Adrenal gland (tissue), 9 donors: ENCODE measurements at regions not wholly inside any gene's neighbourhood (a gene's known extent, or its start where the extent isn't known, plus 50 kb on each side); places are given as distances from the start of the nearest gene placed in this dataset.
"Not testable (repeated sequence)": the region's sequence is repeated elsewhere in the genome, so short reads cannot be mapped to it uniquely, and the experiment has no call there.

ENCODE experiments used
- DNase-seq, 7 donors: peaks; one replicate each; pipeline ENCODE4 v3.0.0-alpha.2; 2019 to 2020
- H3K27ac ChIP-seq, 5 donors: fragments of 200-600 bp; sonication (generic) in 4 of 5; 1 replicate in 3 of 5; 2 replicates in 2 of 5; pipeline versions ENCODE4 v1.5.1 to v1.8.0; 2016 to 2020; ENCODE audit warnings: mild to moderate bottlenecking in 1 of 5
- H3K27me3 ChIP-seq: fragments of 200-600 bp; 2 replicates; pipeline ENCODE4 v1.8.0; 2021
- H3K36me3 ChIP-seq, 2 donors: fragments of 200-600 bp; replicated peaks in 1 of 2; 1 replicate in 1 of 2; 2 replicates in 1 of 2; pipeline versions ENCODE4 v1.5.1 to v1.8.0; 2018 to 2022
- H3K4me1 ChIP-seq, 2 donors: fragments of 200-600 bp; replicated peaks in 1 of 2; 1 replicate in 1 of 2; 2 replicates in 1 of 2; pipeline versions ENCODE4 v1.5.1 to v1.8.0; 2018 to 2021
- H3K4me3 ChIP-seq, 4 donors: fragments of 200-600 bp; sonication (generic) in 3 of 4; one replicate each; pipeline ENCODE4 v1.5.1; 2016 to 2018
- H3K9me3 ChIP-seq, 3 donors: fragments of 200-600 bp; sonication (generic) in 1 of 3; replicated peaks in 1 of 3; 1 replicate in 2 of 3; 2 replicates in 1 of 3; pipeline versions ENCODE4 v1.5.1 to v1.8.0; 2016 to 2021
- POLR2A ChIP-seq, 2 donors: fragments of 450-650 bp; IDR thresholded peaks; one replicate each; pipeline ENCODE4 v1.6.1; 2017; ENCODE audit warnings: antibody characterized with exemption in 2 of 2, mild to moderate bottlenecking in 2 of 2, moderate library complexity in 1 of 2
- WGBS, 4 donors: extraction: QIAGEN DNeasy Blood & Tissue Kit in 2 of 4; methylation state at CpG; one replicate each; pipeline versions ENCODE4 v1.1.5 to v1.1.7; 2013 to 2017; 5-methylcytosine and 5-hydroxymethylcytosine counted together
- intact Hi-C, 2 donors: fragments of 100-400 bp; cut with DNase I; formaldehyde crosslinking; loops; one replicate each; pipeline versions ENCODE4 v1.14.1 to v1.15.0; 2022 to 2023
- TF ChIP-seq, protein P1 (sequence below), 6 experiments: fragments of 450-650 bp in 4 of 6; fragments of 200-600 bp in 2 of 6; sonication (generic) in 1 of 6; IDR thresholded peaks; 1 replicate in 5 of 6; 2 replicates in 1 of 6; pipeline versions ENCODE4 v1.5.1 to v1.8.0; 2016 to 2021; ENCODE audit warnings: antibody characterized with exemption in 6 of 6, mild to moderate bottlenecking in 2 of 6, moderate library complexity in 1 of 6
- donor health status: healthy with polysubstance abuse.
- donor health status: Bipolar disorder and iron deficiency.
- donor health status: DM: yes; HTN: yes; CAD: no.
- donor health status: DM: no; HTN: no; CAD: no.
- donor health status: DM: no; HTN: no; CAD: no.

DNA sequence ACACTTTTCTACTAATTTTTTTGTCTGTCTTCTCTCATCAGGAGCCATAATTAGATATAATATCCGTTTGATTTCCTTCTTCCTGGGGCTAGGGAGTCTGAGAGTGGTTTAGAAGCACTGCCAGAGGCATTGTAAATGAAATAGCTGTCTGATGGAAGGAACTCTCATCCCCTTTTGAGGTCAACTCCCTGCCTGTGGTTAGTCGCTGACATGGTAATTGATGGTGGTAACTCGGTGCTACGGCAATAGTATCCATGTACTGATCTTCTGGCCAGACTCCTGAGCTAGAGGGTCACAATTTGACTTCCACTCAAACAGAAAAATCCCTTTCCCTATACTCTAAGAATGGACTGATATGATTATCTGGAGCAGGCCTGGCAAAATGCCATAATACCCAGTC lies 108.1 kb upstream of the TRPC5 start:
- no peak for TF ChIP-seq POLR2A (IDR thresholded peaks at IDR 0.05)
- TF ChIP-seq, protein P1, sequence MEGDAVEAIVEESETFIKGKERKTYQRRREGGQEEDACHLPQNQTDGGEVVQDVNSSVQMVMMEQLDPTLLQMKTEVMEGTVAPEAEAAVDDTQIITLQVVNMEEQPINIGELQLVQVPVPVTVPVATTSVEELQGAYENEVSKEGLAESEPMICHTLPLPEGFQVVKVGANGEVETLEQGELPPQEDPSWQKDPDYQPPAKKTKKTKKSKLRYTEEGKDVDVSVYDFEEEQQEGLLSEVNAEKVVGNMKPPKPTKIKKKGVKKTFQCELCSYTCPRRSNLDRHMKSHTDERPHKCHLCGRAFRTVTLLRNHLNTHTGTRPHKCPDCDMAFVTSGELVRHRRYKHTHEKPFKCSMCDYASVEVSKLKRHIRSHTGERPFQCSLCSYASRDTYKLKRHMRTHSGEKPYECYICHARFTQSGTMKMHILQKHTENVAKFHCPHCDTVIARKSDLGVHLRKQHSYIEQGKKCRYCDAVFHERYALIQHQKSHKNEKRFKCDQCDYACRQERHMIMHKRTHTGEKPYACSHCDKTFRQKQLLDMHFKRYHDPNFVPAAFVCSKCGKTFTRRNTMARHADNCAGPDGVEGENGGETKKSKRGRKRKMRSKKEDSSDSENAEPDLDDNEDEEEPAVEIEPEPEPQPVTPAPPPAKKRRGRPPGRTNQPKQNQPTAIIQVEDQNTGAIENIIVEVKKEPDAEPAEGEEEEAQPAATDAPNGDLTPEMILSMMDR (IDR thresholded peaks at IDR 0.05): no peak
- Histone ChIP-seq H3K36me3 (no peaks in the 10 kb centered on the region), H3K27ac (no peak overlapping the region), H3K27me3 (no peaks in the 10 kb centered on the region), H3K4me1 (no peaks in the 10 kb centered on the region), H3K4me3 (no peak overlapping the region), H3K9me3 (no peaks in the 10 kb centered on the region)
- intact Hi-C loops: no loop called here
- WGBS, 4 donors: 10 to 66% (median 49%) methylated on average over 1 to 4 of the region's 4 CpGs
- no peak for DNase-seq

DNA sequence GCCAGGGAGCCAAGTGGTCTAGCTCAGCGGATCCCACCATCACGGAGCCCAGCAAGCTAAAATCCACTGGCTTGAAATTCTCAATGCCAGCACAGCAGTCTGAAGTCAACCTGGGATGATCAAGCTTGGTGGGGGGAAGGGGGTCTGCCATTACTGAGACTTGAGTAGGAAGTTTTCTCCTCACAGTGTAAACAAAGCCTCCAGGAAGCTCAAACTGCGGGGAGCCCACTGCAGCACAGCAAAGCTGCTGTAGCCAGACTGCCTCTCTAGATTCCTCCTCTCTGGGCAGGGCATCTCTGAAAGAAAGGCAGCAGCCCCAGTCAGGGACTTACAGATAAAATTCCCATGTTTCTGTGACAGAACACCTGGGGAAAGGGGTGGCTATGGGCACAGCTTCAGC lies 98.8 kb upstream of the TRPC5 start:
- intact Hi-C loops, H3K27ac ChIP-seq: not testable (repeated sequence)
- WGBS, 4 donors: 70 to 100% (median 81%) methylated on average over 2 to 3 of the region's 3 CpGs; no CpG with 5 or more reads in 1 of the 4 donors

DNA sequence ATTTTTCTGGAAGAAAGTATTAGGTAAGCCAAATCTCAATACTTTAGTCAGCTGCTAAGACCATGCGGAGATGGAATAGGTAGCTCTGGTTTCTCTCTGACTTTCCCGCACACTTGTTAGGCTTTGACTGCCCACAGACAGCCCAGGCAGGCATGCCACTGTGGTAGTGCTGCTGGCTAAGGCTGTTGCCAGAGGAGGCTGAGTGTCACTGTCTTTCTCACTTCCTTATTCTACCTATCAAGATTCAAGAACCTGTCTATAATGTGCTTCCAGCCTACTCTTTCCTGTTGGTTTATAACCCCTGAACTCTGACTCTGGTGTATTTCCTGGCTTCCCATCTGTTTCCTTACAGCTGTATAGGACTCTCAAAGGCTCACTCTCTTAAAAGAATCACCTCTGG lies 81.8 kb upstream of the TRPC5 start:
- H3K27me3 ChIP-seq: peaks cover 15% of the 10 kb centered on the region
- no peak overlapping the region for H3K4me3 ChIP-seq
- H3K9me3 ChIP-seq: no peaks in the 10 kb centered on the region
- H3K36me3 ChIP-seq: no peaks in the 10 kb centered on the region
- H3K27ac ChIP-seq: no peak overlapping the region
- no peaks in the 10 kb centered on the region for H3K4me1 ChIP-seq
- no peak for DNase-seq
- no peak for TF ChIP-seq POLR2A (IDR thresholded peaks at IDR 0.05)
- TF ChIP-seq, protein P1 (IDR thresholded peaks at IDR 0.05): no peak
- intact Hi-C loops: no loop called here
- WGBS, 4 donors: 84 to 97% (median 85%) methylated on average over 2 of the region's 2 CpGs

More for the DNA sequence above, 98.8 kb upstream of the TRPC5 start:
- H3K36me3 ChIP-seq, DNase-seq, H3K9me3 ChIP-seq, H3K4me1 ChIP-seq, H3K4me3 ChIP-seq: not testable (repeated sequence)
- peaks cover 12% of the 10 kb centered on the region for H3K27me3 ChIP-seq

DNA sequence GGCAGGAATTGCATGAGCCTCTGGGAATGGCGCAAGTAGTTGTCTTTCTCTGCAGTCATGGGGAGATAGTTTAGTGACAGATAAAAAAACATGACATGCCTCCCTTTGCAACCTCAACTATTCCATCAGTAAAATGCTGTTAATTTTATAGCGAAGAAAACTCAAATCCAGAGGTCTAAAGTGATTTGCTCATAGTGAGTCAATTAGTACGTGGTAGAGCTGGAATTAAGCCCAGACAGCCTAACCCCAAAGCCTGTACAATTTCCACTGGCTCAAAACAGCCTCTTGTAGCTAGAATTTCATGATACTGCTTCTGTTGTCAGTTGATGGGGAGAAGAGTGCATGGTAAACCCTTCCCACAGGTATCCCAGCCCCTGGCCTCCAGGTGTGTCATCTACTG lies 81.3 kb upstream of the TRPC5 start:
- H3K4me3 ChIP-seq: no peak overlapping the region
- no peaks in the 10 kb centered on the region for H3K9me3 ChIP-seq
- H3K27me3 ChIP-seq: peaks cover 15% of the 10 kb centered on the region
- no peaks in the 10 kb centered on the region for H3K4me1 ChIP-seq
- intact Hi-C loops: no loop called here
- TF ChIP-seq, protein P1 (IDR thresholded peaks at IDR 0.05): no peak
- no peak for TF ChIP-seq POLR2A (IDR thresholded peaks at IDR 0.05)
- WGBS, 4 donors: 38 to 90% (median 64%) methylated on average over 2 to 3 of the region's 3 CpGs
- no peaks in the 10 kb centered on the region for H3K36me3 ChIP-seq
- H3K27ac ChIP-seq: no peak overlapping the region
- no peak for DNase-seq

DNA sequence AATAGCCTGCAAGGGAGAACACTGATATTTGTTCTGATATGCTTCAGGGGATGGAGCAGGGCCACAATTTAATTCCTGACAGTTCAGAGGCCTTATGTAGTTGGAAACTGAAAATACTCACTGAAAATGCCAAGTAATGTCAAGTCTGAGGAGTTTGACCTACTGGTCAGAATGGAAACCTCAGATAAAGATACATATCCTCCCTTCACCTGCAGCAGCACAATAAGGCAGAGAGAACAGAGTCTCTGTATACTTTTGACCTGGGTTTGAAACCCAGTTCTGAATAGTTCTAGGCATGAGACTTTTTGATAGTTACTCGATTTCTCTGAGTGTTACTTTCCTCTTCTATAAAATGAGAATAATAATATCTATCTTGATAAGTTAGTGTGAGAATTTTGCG lies 65.8 kb upstream of the TRPC5 start:
- H3K9me3 ChIP-seq: no peaks in the 10 kb centered on the region
- intact Hi-C loops: no loop called here
- no peaks in the 10 kb centered on the region for H3K36me3 ChIP-seq
- TF ChIP-seq POLR2A (IDR thresholded peaks at IDR 0.05): no peak
- TF ChIP-seq, protein P1 (IDR thresholded peaks at IDR 0.05): no peak
- 62 to 81% (median 75%) methylated on average over 2 of the region's 2 CpGs for WGBS, 4 donors
- H3K4me1 ChIP-seq: no peaks in the 10 kb centered on the region
- H3K27me3 ChIP-seq: no peaks in the 10 kb centered on the region
- H3K4me3 ChIP-seq: no peak overlapping the region
- no peak overlapping the region for H3K27ac ChIP-seq
- no peak for DNase-seq
